Prostate gland (tissue), 2 donors: ENCODE measurements at regions not wholly inside any gene's neighbourhood (a gene's known extent, or its start where the extent isn't known, plus 50 kb on each side); places are given as distances from the start of the nearest gene placed in this dataset.
A peak's percentile ranks its signal among the peaks of the same experiment; 100 is the strongest.

Experiments used
- DNase-seq: peaks from one replicate; pipeline ENCODE4 v3.0.0-alpha.2; 2019; ENCODE audit warnings: low spot score
- H3K27ac ChIP-seq, 2 donors: fragments of 200-600 bp; sonication (generic); 2 replicates each; pipeline ENCODE4 v1.5.1; 2017 to 2019
- H3K27me3 ChIP-seq: fragments of 200-600 bp; sonication (generic); replicated peaks from 2 replicates; pipeline ENCODE4 v1.5.1; 2019; ENCODE audit not compliant: insufficient read depth
- H3K36me3 ChIP-seq, 2 donors: fragments of 200-600 bp; sonication (generic); 1 replicate in 1 of 2; 2 replicates in 1 of 2; pipeline versions ENCODE4 v1.5.1 to v1.8.1; 2017 to 2019
- H3K4me1 ChIP-seq: fragments of 200-600 bp; sonication (generic); replicated peaks from 2 replicates; pipeline ENCODE4 v1.5.1; 2019
- H3K4me3 ChIP-seq, 2 donors: fragments of 200-600 bp; sonication (generic); 2 replicates each; pipeline ENCODE4 v1.5.1; 2017 to 2019
- H3K9me3 ChIP-seq: fragments of 200-600 bp; sonication (generic); 2 replicates; pipeline ENCODE4 v1.5.1; 2017
- CTCF ChIP-seq, 4 experiments: fragments of 200-600 bp in 2 of 4; fragments of 450-650 bp in 2 of 4; sonication (generic) in 2 of 4; IDR thresholded peaks; 1 replicate in 3 of 4; 2 replicates in 1 of 4; pipeline ENCODE4 v1.5.1; 2016 to 2019; ENCODE audit warnings: antibody characterized with exemption in 4 of 4, mild to moderate bottlenecking in 2 of 4, moderate library complexity in 2 of 4
- POLR2A ChIP-seq: fragments of 450-650 bp; IDR thresholded peaks from one replicate; pipeline ENCODE4 v1.6.1; 2016; ENCODE audit warnings: antibody characterized with exemption, mild to moderate bottlenecking
- POLR2AphosphoS5 ChIP-seq: sonication (generic); formaldehyde crosslinking; IDR thresholded peaks from one replicate; pipeline ENCODE4 v1.6.1; 2017; ENCODE audit warnings: antibody characterized with exemption
- WGBS: methylation state at CpG from one replicate; pipeline ENCODE4 v1.1.5; 2018; 5-methylcytosine and 5-hydroxymethylcytosine counted together
- intact Hi-C: fragments of 100-400 bp; cut with DNase I; formaldehyde crosslinking; loops from one replicate; pipeline ENCODE4 v1.14.2; 2022

GRCh38 chr19:29450812-29451211 is 75.0 kb upstream of the VSTM2B start:
- no peak overlapping the region for H3K27ac ChIP-seq
- no peaks in the 10 kb centered on the region for H3K36me3 ChIP-seq
- DNase-seq: no peak
- WGBS: 72% methylated on average over 4 of the region's 4 CpGs
- no peak overlapping the region for H3K4me3 ChIP-seq
- intact Hi-C loops: no loop called here
- H3K9me3 ChIP-seq: no peaks in the 10 kb centered on the region
- TF ChIP-seq POLR2AphosphoS5 (no peak), POLR2A (no peak), CTCF (IDR thresholded peaks at IDR 0.05) (no peak)
- H3K4me1 ChIP-seq: no peaks in the 10 kb centered on the region
- H3K27me3 ChIP-seq: no peaks in the 10 kb centered on the region

GRCh38 chr19:29454109-29454508 is 71.7 kb upstream of the VSTM2B start:
- peak; percentile 2 for DNase-seq
- intact Hi-C loops: no loop called here

GRCh38 chr19:29457413-29457812 is 68.4 kb upstream of the VSTM2B start:
- intact Hi-C loops: no loop called here

More at GRCh38 chr19:29454109-29454508, 71.7 kb upstream of the VSTM2B start:
- Histone ChIP-seq H3K27me3 (no peaks in the 10 kb centered on the region), H3K9me3 (no peaks in the 10 kb centered on the region), H3K4me3 (no peak overlapping the region), H3K4me1 (no peaks in the 10 kb centered on the region), H3K36me3 (no peaks in the 10 kb centered on the region), H3K27ac (no peak overlapping the region)
- WGBS: 87% methylated on average over 15 of the region's 15 CpGs
- TF ChIP-seq POLR2AphosphoS5 (no peak), POLR2A (no peak), CTCF (IDR thresholded peaks at IDR 0.05) (no peak)

GRCh38 chr19:29467824-29468401 is 57.9 kb upstream of the VSTM2B start:
- Histone ChIP-seq H3K9me3 (no peaks in the 10 kb centered on the region), H3K36me3 (no peaks in the 10 kb centered on the region), H3K27ac (no peak overlapping the region), H3K4me1 (no peaks in the 10 kb centered on the region), H3K27me3 (no peaks in the 10 kb centered on the region), H3K4me3 (no peak overlapping the region)
- DNase-seq: no peak
- intact Hi-C loops: no loop called here
- TF ChIP-seq CTCF (IDR thresholded peaks at IDR 0.05): no peak
- TF ChIP-seq POLR2AphosphoS5: no peak
- TF ChIP-seq POLR2A: no peak
- 69% methylated on average over 5 of the region's 5 CpGs for WGBS

More at GRCh38 chr19:29457413-29457812, 68.4 kb upstream of the VSTM2B start:
- TF ChIP-seq POLR2AphosphoS5 (no peak), CTCF (IDR thresholded peaks at IDR 0.05) (no peak)
- no peak for DNase-seq
- no peaks in the 10 kb centered on the region for H3K27me3 ChIP-seq
- no peaks in the 10 kb centered on the region for H3K9me3 ChIP-seq
- H3K4me1 ChIP-seq: no peaks in the 10 kb centered on the region
- WGBS: 89% methylated on average over 1 of the region's 1 CpG
- no peak overlapping the region for H3K4me3 ChIP-seq
- H3K27ac ChIP-seq: no peak overlapping the region
- H3K36me3 ChIP-seq: no peaks in the 10 kb centered on the region

GRCh38 chr19:29475469-29475868 is 50.3 kb upstream of the VSTM2B start:
- DNase-seq: no peak
- Histone ChIP-seq H3K4me3 (no peak overlapping the region), H3K27ac (no peak overlapping the region), H3K4me1 (no peaks in the 10 kb centered on the region), H3K9me3 (no peaks in the 10 kb centered on the region), H3K36me3 (no peaks in the 10 kb centered on the region), H3K27me3 (no peaks in the 10 kb centered on the region)
- intact Hi-C loops: no loop called here
- no peak for TF ChIP-seq POLR2AphosphoS5
- no peak for TF ChIP-seq POLR2A
- no peak for TF ChIP-seq CTCF (IDR thresholded peaks at IDR 0.05)
- 75% methylated on average over 12 of the region's 12 CpGs for WGBS
